GM19467 (cell line): ENCODE measurements at regions not wholly inside any gene's neighbourhood (a gene's known extent, or its start where the extent isn't known, plus 50 kb on each side); places are given as distances from the start of the nearest gene placed in this dataset.

Experiments
- ATAC-seq: cut with Tn5 transposase; IDR thresholded peaks from one replicate; pipeline ENCODE4 v1.9.1; 2021; ENCODE audit warnings: mild to moderate bottlenecking, moderate library complexity; ENCODE audit not compliant: unreplicated experiment

- no peak for ATAC-seq
Observed at GRCh38 chr4:26132858-26133257, 188.0 kb upstream of the RBPJ start.

- ATAC-seq, result no peak
Observed at GRCh38 chr4:26133840-26134239, 187.0 kb upstream of the RBPJ start.

- no peak for ATAC-seq
Observed at GRCh38 chr4:26135331-26135730, 185.5 kb upstream of the RBPJ start.

DNA sequence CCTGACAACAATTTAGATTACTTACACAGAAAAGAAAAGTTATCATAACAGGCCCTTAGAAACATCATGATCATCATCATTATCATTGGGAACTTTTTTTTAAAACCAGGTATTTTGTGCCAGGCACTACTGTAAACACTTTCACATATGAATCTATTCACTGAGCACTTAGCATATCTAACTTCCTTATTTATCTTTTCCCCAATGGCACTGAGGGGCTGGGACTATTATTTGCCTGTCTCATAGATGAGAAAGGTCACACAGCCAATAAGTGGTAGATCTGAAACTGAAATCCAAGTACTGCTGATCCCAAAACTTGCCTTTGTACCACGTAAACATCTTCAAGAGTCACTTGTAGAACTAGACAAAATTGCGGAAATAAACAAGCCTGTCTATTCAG lies 184.2 kb upstream of the RBPJ start:
- ATAC-seq, result no peak

GRCh38 chr4:26137288-26137687 lies 183.5 kb upstream of the RBPJ start:
- ATAC-seq, result no peak

DNA sequence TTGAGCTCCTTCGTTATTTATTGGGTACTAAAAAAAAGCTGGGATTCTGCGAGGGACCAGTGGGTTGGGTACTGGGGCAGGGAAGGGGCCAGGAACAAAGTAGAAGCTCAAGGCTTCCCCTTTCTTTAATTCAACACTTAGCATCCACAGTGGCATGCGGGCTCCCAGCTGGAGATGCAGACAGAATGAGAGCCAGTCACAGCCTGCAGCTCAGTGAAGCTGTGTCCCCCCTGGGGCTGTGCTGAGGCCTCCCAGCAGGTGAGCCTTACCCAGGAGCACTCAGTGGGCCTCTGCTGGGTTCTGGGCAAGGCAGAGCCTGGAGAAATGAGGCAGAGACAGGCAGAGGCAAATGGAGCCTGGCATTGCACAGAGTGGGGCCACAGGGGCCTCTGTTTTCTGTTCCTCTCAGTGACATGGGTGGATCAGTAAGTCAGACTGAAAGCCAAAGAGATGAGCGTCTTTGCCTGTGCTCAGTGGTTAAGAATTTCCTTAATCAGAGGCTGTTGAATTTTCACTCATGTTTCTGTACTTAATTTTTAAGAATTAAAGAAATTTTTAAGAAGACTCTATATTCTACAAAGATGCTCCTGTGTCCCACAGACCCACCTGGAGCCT lies 181.4 kb upstream of the RBPJ start:
- no peak for ATAC-seq

- ATAC-seq, result no peak
Observed at GRCh38 chr4:26140150-26140898, 180.5 kb upstream of the RBPJ start.

- ATAC-seq, result no peak
Observed at GRCh38 chr4:26141051-26141721, 179.6 kb upstream of the RBPJ start.

DNA sequence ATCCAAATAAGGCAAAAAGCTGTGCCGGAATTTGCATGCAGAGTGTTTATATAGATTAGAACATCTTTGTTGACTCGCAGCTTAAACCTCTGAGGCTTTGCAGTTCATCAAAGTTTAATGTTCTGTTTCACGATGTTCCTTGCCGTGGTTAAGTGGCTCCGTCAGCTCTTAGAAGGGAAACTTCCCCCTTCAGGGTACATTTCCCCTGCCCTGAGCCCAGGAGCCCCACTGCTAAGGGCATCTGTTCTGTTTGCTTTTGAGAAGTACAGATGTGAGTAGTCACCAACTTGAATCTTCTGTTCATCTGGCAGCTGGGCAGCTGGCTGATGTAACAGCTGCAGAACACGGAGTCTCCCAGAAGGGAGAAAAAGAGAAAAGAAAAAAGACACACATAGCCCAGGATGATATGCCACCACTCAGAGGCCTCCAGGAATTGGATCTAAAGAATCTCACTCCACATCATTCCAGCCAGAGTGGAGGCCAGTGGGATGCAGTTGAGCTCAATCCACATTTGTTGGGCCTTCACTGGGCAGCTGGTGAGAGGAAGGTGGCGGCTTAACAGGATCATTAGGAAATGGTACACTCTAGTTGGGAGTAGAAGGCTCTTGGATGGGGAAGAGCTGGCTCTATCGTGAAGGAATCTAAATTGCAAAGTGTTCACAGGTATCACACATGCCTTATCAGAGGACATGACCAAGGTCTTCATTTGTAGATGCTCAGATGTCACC lies 178.7 kb upstream of the RBPJ start:
- no peak for ATAC-seq

DNA sequence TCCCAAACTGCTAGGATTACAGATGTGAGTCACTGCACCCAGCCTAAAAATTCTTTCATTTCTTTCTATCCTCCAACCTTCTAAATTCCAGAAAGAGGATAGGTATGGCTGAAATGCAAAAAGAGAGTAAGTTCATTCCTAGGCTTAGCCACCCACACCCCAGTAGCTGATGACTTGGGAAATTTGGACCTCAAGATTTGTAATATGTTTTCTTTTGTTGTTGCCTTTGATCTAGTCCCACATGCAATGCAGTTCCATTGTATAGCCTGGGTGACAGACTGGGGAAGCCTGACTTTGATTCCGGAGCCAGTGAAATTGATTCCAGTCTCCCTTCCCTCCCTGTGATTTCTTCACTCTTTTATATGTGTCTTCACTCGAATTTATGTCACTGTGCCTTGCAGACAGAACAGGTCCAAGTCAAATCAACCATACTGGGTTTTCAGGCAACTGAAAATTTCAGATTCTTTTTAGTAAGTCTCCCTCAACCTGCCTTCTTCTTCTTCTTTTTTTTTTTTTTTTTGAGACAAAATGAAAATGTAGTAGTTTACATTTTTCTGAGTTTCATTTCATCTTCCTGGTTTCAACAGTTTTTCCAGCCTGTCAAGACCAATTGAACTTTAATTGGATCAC lies 176.2 kb upstream of the RBPJ start:
- ATAC-seq, result no peak

DNA sequence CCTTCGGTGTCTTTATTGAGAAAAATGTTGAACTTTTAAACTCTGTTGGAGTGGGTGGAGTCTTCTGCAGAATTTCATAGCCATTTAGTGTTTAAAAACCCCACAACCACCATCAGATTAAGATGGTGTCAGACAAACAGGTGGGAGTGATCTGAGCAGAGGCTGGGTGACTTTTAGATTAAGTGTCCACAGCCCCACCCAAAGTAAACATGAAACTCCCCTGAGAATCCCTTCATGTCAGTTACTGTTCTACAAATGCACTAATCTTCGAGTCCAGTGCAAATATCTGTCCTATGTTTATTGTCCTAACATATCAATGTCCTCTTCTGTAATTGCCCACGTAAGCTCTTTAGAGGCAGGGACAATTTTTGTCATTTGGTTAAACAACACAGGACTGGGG lies 175.6 kb upstream of the RBPJ start:
- ATAC-seq, result no peak

DNA sequence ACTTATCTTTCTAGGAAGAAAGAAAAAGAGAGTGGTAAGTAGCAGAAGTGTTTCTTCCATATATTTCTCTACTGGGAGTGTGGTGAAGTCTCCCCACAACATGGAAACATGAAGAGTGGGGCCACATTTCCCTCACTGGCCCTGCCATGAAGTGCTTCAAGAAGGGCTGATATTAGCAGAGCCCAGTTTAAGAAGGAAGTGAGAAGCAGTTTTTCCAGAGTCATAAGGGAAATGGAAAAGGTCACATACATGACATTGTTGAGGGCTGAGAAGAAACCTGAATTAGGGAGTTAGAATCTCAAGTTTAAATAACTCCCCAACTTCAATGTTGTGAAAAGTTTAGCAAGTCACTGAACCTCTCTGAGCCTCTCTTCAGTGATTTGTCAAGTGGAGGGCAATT lies 171.9 kb upstream of the RBPJ start:
- ATAC-seq, result no peak

DNA sequence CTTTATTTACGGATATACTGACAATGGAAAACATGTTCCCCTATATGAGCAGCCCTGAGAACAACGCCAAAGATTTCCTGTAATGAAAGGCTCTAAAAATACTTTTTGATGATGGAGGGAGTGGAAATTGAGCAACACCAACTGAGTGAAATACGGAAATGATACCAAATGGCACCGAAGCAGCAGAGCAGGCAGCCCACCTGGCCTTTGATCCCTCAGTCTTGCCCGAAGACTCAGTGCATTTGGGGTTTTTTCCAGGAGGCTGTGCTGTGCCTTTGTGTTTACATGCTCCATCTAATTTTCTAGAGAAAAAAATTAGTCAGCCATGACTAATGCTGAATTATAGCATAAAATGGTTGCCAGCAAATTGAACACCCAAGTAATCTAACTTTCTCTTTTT lies 169.9 kb upstream of the RBPJ start:
- ATAC-seq, result no peak

GRCh38 chr4:26151615-26152014 lies 169.2 kb upstream of the RBPJ start:
- no peak for ATAC-seq

- no peak for ATAC-seq
Observed at GRCh38 chr4:26152056-26152455, 168.8 kb upstream of the RBPJ start.

- ATAC-seq, result no peak
Observed at GRCh38 chr4:26157541-26157940, 163.3 kb upstream of the RBPJ start.

GRCh38 chr4:26160591-26160990 lies 160.2 kb upstream of the RBPJ start:
- ATAC-seq, result no peak

- no peak for ATAC-seq
Observed at GRCh38 chr4:26161030-26161824, 159.6 kb upstream of the RBPJ start.

GRCh38 chr4:26162101-26162500 lies 158.7 kb upstream of the RBPJ start:
- no peak for ATAC-seq
